ENCODE measurements at regions not wholly inside any gene's neighbourhood (a gene's known extent, or its start where the extent isn't known, plus 50 kb on each side); places are given as distances from the start of the nearest gene placed in this dataset.
"Not testable (repeated sequence)": the region's sequence is repeated elsewhere in the genome, so short reads cannot be mapped to it uniquely, and the experiment has no call there.

DNA sequence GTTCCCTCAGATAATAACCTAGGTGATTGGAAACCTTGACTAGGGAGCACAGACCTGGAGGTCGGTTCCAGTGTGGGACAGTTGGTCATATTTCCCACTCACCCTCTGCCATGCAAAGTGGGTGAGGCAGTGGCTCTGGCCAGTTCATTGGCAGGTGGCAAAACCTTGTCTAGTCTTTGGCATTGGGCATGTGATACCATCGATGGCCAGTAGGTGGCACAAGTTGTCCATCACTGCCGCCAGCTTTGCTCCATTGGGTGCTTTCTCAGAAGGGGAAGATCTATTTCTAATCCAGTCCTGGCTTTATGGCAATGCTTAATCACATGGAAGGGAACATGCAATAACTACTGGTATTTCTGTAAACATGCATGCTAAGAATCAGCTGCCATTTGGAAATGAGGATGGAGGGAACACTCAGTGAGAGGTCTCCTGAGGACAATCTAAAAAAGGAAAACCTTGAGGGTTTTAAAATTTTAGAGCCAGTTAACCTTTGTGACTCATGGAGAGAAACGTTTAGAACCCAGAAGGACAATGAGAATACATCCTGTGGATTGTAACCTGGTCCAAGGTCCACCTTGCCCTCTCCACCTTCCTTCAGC, 207.5 kb upstream of the PLGLB1 start:
- in situ Hi-C loops (cut with MboI); H3K4me1 ChIP-seq (ENCODE audit: insufficient read depth): not testable (repeated sequence)

DNA sequence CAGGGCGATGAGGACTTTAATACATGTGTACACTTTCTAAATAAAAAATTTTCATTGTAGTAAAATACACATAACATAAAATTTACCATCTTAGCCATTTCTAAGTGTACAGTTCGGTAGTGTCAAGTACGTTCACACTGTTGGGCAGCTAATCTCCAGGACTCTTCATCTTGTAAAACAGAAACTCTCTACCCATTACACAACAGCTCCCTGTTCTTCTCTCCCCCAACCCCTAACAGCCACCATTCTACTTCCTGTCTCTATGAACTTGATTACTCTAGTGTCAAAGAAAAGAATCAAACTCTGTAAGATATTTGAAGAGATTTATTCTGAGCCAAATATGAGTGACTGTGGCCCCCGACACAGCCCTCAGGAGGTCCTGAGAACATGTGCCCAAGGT, 208.3 kb upstream of the PLGLB1 start:
- H3K79me2 ChIP-seq (ENCODE audit: insufficient read depth); H3K36me3 ChIP-seq (ENCODE audit: low read depth); H3K4me2 ChIP-seq (ENCODE audit: unreplicated experiment); H3K9me3 ChIP-seq (ENCODE audit: low read depth); H3K4me3 ChIP-seq; H3K9ac ChIP-seq; in situ Hi-C loops (cut with MboI); H3K27ac ChIP-seq; H3K27me3 ChIP-seq (replicated peaks; ENCODE audit: insufficient read depth); DNase-seq; H4K20me1 ChIP-seq (ENCODE audit: insufficient read depth); H3K4me1 ChIP-seq (ENCODE audit: insufficient read depth); H3K9me2 ChIP-seq (ENCODE audit: insufficient read depth); H2AFZ ChIP-seq; H3F3A ChIP-seq (ENCODE audit: insufficient read depth): not testable (repeated sequence)
- 48 to 57% methylated on average over 1 to 4 of the region's 4 CpGs for WGBS, 2 experiments (ENCODE audit: low coverage in 1 of 2, low lambda C conversion rate in 2 of 2, missing lambda C conversion rate in 2 of 2)

More for the DNA sequence above, 207.5 kb upstream of the PLGLB1 start:
- WGBS, 2 experiments (ENCODE audit: low coverage in 1 of 2, low lambda C conversion rate in 2 of 2, missing lambda C conversion rate in 2 of 2), result 0% methylated on average over 2 to 3 of the region's 4 CpGs
- H4K20me1 ChIP-seq (ENCODE audit: insufficient read depth); H2AFZ ChIP-seq; H3K4me3 ChIP-seq; H3K9ac ChIP-seq; H3K79me2 ChIP-seq (ENCODE audit: insufficient read depth); H3K9me2 ChIP-seq (ENCODE audit: insufficient read depth); H3F3A ChIP-seq (ENCODE audit: insufficient read depth); H3K27me3 ChIP-seq (replicated peaks; ENCODE audit: insufficient read depth); H3K27ac ChIP-seq; H3K9me3 ChIP-seq (ENCODE audit: low read depth); H3K36me3 ChIP-seq (ENCODE audit: low read depth): not testable (repeated sequence)
- DNase-seq, result peak; percentile 48
- peak overlapping the region; percentile 12 for H3K4me2 ChIP-seq (ENCODE audit: unreplicated experiment)

DNA sequence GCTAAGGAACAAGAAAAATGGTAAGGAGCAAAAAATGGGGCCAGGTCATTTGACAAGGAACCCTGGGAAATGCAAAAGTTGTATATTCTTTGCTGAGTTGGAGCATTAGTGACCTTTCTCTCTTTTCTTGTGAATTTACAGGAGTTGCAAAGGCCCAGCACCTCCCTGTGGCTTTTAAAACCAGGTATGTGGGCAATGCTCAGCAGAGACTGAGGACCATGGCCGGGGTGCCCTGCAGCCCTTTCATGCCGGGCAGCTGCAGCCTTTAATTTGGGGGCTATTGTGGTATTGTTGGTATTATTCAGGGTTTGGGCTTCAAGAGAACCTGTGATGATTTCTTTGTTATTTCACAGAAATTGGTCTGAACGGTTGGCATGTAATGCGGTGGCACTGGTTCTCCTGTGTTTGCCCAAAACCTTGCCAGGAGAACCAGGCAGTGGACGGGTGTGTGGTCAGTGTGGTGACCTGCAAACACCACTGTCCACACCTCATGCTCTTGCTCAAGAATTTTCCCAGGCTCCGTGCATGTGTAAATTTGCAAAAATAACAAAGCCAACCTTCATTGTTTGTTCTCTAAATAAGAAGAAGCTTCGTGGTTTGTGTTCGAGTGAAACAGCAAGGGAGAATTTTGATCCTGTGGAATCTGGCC, 213.8 kb upstream of the PLGLB1 start:
- H3K4me1 ChIP-seq (ENCODE audit: insufficient read depth); H3K27ac ChIP-seq; DNase-seq; H3K9me2 ChIP-seq (ENCODE audit: insufficient read depth); H3K36me3 ChIP-seq (ENCODE audit: low read depth); H3K79me2 ChIP-seq (ENCODE audit: insufficient read depth); H2AFZ ChIP-seq; H3K4me3 ChIP-seq; H3K27me3 ChIP-seq (replicated peaks; ENCODE audit: insufficient read depth); H3F3A ChIP-seq (ENCODE audit: insufficient read depth); in situ Hi-C loops (cut with MboI); H3K4me2 ChIP-seq (ENCODE audit: unreplicated experiment); H3K9me3 ChIP-seq (ENCODE audit: low read depth); H3K9ac ChIP-seq; H4K20me1 ChIP-seq (ENCODE audit: insufficient read depth): not testable (repeated sequence)
- 88 to 95% methylated on average over 2 to 3 of the region's 8 CpGs for WGBS, 2 experiments (ENCODE audit: low coverage in 1 of 2, low lambda C conversion rate in 2 of 2, missing lambda C conversion rate in 2 of 2)

DNA sequence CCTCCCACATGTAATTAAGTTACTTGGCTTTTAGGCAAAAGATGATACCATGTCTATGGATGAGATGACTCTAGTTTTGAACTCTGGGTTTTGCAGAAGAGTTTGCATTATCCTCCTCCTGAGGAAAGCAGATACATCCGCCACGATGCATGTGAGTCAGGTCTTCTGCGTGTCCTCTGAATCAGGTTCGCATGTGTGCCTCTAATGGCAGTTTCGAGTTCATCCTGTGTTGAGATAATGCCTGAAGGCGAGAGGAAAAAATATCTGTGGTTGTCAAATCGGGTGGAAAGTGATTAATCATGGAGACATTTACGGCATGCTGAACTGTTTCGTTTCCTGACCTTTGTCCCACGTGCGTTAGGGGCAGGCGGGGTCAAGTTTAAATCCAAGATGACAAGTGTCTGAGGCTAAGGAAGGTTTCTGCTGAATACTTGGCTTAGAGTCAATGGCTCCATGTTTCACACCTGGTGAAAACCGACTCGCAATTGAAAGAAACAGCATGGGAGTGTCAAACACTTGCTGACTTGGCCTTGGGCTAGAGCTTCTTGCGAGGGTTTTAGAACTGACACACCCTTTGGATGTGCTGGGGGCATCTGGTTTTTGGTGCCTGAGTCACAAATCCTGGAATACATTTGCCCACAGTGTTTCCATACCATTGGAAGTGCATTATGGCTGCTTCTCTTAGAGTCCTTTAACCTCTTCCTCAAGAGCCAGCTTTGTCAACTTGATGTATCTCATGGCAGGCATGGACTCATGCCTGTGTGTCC, 216.1 kb upstream of the PLGLB1 start:
- DNase-seq; H3K79me2 ChIP-seq (ENCODE audit: insufficient read depth); H3K27ac ChIP-seq; H3K27me3 ChIP-seq (replicated peaks; ENCODE audit: insufficient read depth); H3K9me2 ChIP-seq (ENCODE audit: insufficient read depth); H3K4me2 ChIP-seq (ENCODE audit: unreplicated experiment); H3K4me3 ChIP-seq; H3K9ac ChIP-seq; H3K36me3 ChIP-seq (ENCODE audit: low read depth); H3F3A ChIP-seq (ENCODE audit: insufficient read depth); H3K4me1 ChIP-seq (ENCODE audit: insufficient read depth); H2AFZ ChIP-seq; in situ Hi-C loops (cut with MboI); H3K9me3 ChIP-seq (ENCODE audit: low read depth); H4K20me1 ChIP-seq (ENCODE audit: insufficient read depth): not testable (repeated sequence)
- WGBS, 2 experiments (ENCODE audit: low coverage in 1 of 2, low lambda C conversion rate in 2 of 2, missing lambda C conversion rate in 2 of 2), result 67 to 83% methylated on average over 5 to 10 of the region's 15 CpGs

DNA sequence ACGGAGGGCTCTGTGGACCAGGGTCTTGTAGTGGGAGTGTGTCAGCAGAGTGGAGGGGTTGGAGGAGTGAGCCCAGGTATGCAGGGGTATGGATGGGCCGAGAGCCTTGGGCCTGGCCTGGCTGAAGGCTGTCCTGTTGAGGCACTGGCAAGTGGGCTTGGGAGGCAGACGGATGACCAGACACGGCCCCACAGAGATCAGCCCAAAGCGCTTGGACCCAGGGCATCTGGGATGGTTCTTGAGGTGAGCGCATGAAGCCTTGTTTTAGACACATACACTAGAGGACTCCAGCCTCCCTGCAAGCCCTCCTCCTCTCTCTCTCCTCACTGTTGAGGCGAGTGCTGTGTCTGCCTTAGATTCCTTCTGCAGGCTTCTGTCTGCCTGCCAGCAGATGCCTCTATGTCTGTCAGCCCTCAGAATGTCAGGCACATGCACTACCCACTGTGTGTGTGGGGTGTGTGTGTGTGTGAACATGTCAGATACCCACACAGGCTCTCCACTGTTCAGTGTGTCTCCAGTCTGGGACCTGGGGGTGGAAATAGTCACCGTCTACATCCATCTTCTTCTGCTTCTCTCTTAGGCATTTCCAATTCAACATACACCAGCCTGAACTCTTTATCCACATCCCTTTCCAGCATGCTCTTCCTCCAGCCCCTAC, 218.0 kb upstream of the PLGLB1 start:
- in situ Hi-C loops (cut with MboI); H4K20me1 ChIP-seq (ENCODE audit: insufficient read depth); H3K79me2 ChIP-seq (ENCODE audit: insufficient read depth); H3F3A ChIP-seq (ENCODE audit: insufficient read depth); H3K9ac ChIP-seq; H2AFZ ChIP-seq; H3K9me3 ChIP-seq (ENCODE audit: low read depth); H3K4me2 ChIP-seq (ENCODE audit: unreplicated experiment); H3K27me3 ChIP-seq (replicated peaks; ENCODE audit: insufficient read depth); H3K4me3 ChIP-seq; H3K36me3 ChIP-seq (ENCODE audit: low read depth); H3K4me1 ChIP-seq (ENCODE audit: insufficient read depth); H3K27ac ChIP-seq; H3K9me2 ChIP-seq (ENCODE audit: insufficient read depth): not testable (repeated sequence)
- DNase-seq, result peak; percentile 9
- 70 to 71% methylated on average over 6 to 7 of the region's 8 CpGs for WGBS, 2 experiments (ENCODE audit: low coverage in 1 of 2, low lambda C conversion rate in 2 of 2, missing lambda C conversion rate in 2 of 2)

DNA sequence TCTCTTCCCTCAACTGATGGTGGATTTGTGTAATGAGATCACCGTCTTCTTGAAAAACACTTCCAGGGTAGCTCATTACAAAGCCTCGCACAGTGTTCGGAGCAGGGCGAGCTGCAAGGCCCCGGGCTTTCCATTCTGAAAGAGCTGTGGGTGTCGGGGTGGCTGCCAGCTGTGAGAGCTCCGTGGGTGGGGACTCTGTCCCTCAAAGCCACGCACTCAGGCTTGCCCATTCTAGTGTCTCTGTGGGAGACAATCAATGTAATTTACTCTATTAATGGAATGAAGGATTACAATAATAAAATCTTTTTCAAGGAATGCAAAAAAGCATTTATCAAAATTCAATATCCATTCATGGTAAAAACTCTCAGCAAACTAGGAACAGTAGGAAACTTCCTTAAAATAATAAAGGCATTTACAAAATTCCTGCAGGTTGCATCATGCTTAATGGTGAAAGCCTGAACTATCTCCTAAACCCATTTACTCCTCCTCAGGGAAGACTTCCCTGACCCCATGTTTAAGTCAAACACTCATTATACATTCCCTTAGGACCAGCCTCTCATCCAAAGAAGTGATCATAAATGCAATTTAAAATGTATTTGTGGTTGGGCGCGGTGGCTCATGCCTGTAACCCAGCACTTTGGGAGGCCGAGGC, 224.5 kb upstream of the PLGLB1 start:
- 71 to 75% methylated on average over 8 to 11 of the region's 11 CpGs for WGBS, 2 experiments (ENCODE audit: low coverage in 1 of 2, low lambda C conversion rate in 2 of 2, missing lambda C conversion rate in 2 of 2)
- H3K9me3 ChIP-seq (ENCODE audit: low read depth), result not testable (repeated sequence)

DNA sequence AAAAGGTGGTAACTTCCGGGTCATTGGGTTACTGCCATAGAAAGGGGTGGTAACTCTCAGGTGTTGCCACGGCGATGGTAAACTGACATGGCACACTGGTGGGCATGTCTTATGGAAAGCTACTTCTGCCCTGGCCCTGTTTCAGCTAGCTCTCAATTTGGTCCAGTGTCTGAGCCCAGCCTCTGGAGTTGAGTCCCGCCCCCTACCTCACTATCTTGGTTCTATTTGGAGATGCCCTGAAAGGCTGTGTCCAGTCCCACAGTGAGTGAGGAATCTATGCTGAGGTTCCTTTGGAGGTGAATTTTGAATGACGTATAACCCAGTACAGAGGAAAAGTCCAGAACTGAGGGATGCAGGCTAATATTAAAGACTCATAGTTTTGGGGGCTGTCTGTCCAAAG, 230.4 kb upstream of the PLGLB1 start:
- H3K9ac ChIP-seq; H2AFZ ChIP-seq; H4K20me1 ChIP-seq (ENCODE audit: insufficient read depth); H3K9me3 ChIP-seq (ENCODE audit: low read depth); H3K9me2 ChIP-seq (ENCODE audit: insufficient read depth); H3K4me3 ChIP-seq; in situ Hi-C loops (cut with MboI); H3F3A ChIP-seq (ENCODE audit: insufficient read depth); H3K27me3 ChIP-seq (replicated peaks; ENCODE audit: insufficient read depth); H3K4me1 ChIP-seq (ENCODE audit: insufficient read depth); H3K36me3 ChIP-seq (ENCODE audit: low read depth); DNase-seq; H3K27ac ChIP-seq; H3K79me2 ChIP-seq (ENCODE audit: insufficient read depth); H3K4me2 ChIP-seq (ENCODE audit: unreplicated experiment): not testable (repeated sequence)
- 21 to 81% methylated on average over 2 of the region's 5 CpGs for WGBS, 2 experiments (ENCODE audit: low coverage in 1 of 2, low lambda C conversion rate in 2 of 2, missing lambda C conversion rate in 2 of 2)

More for the DNA sequence above, 224.5 kb upstream of the PLGLB1 start:
- H3K9ac ChIP-seq; H3K9me2 ChIP-seq (ENCODE audit: insufficient read depth); in situ Hi-C loops (cut with MboI); H3K4me3 ChIP-seq; H3K4me2 ChIP-seq (ENCODE audit: unreplicated experiment); H3K79me2 ChIP-seq (ENCODE audit: insufficient read depth); H2AFZ ChIP-seq; H3K4me1 ChIP-seq (ENCODE audit: insufficient read depth); H3K27me3 ChIP-seq (replicated peaks; ENCODE audit: insufficient read depth); H3F3A ChIP-seq (ENCODE audit: insufficient read depth); DNase-seq; H3K27ac ChIP-seq; H3K36me3 ChIP-seq (ENCODE audit: low read depth); H4K20me1 ChIP-seq (ENCODE audit: insufficient read depth): not testable (repeated sequence)
